ENCODE measurements at regions not wholly inside any gene's neighbourhood (a gene's known extent, or its start where the extent isn't known, plus 50 kb on each side); places are given as distances from the start of the nearest gene placed in this dataset.

GRCh38 chr3:178146406-178146831, 389.8 kb upstream of the KCNMB2 start:
- DNase-seq, result peak; percentile 24

- DNase-seq, result no peak
These were observed 389.2 kb upstream of the KCNMB2 start for GRCh38 chr3:178147001-178147400.

- no peak for DNase-seq
These were observed 384.0 kb upstream of the KCNMB2 start for GRCh38 chr3:178152031-178152806.

- DNase-seq, result no peak
These were observed 383.2 kb upstream of the KCNMB2 start for GRCh38 chr3:178152988-178153387.

- no peak for DNase-seq
These were observed 380.7 kb upstream of the KCNMB2 start for GRCh38 chr3:178155521-178155920.

- no peak for DNase-seq
These were observed 379.9 kb upstream of the KCNMB2 start for GRCh38 chr3:178156301-178156700.

GRCh38 chr3:178159691-178160220, 376.5 kb upstream of the KCNMB2 start:
- no peak for DNase-seq

GRCh38 chr3:178169421-178169820, 366.8 kb upstream of the KCNMB2 start:
- no peak for DNase-seq

GRCh38 chr3:178170698-178171535, 365.3 kb upstream of the KCNMB2 start:
- no peak for DNase-seq

GRCh38 chr3:178172121-178172520, 364.1 kb upstream of the KCNMB2 start:
- DNase-seq, result no peak

GRCh38 chr3:178174201-178174915, 361.9 kb upstream of the KCNMB2 start:
- DNase-seq, result no peak

- DNase-seq, result no peak
These were observed 355.1 kb upstream of the KCNMB2 start for GRCh38 chr3:178181088-178181487.

- no peak for DNase-seq
These were observed 354.5 kb upstream of the KCNMB2 start for GRCh38 chr3:178181784-178182183.

GRCh38 chr3:178182337-178182779, 353.9 kb upstream of the KCNMB2 start:
- DNase-seq, result no peak

GRCh38 chr3:178184833-178185232, 351.4 kb upstream of the KCNMB2 start:
- DNase-seq, result peak; percentile 14

- no peak for DNase-seq
These were observed 349.6 kb upstream of the KCNMB2 start for GRCh38 chr3:178186666-178187065.

GRCh38 chr3:178189854-178190253, 346.4 kb upstream of the KCNMB2 start:
- no peak for DNase-seq

GRCh38 chr3:178193846-178194245, 342.4 kb upstream of the KCNMB2 start:
- DNase-seq, result no peak

GRCh38 chr3:178194539-178194938, 341.7 kb upstream of the KCNMB2 start:
- DNase-seq, result no peak

- no peak for DNase-seq
These were observed 340.4 kb upstream of the KCNMB2 start for GRCh38 chr3:178195824-178196223.

GRCh38 chr3:178198329-178198728, 337.9 kb upstream of the KCNMB2 start:
- DNase-seq, result no peak

- DNase-seq, result no peak
These were observed 335.9 kb upstream of the KCNMB2 start for GRCh38 chr3:178200316-178200715.

GRCh38 chr3:178201714-178202113, 334.5 kb upstream of the KCNMB2 start:
- no peak for DNase-seq

Measured in DMS153 (cell line).